ENCODE measurements at regions not wholly inside any gene's neighbourhood (a gene's known extent, or its start where the extent isn't known, plus 50 kb on each side); places are given as distances from the start of the nearest gene placed in this dataset.

GRCh38 chr7:130974169-130974568 lies 240.2 kb upstream of the KLF14 start:
- TF ChIP-seq CTCF (IDR thresholded peaks at IDR 0.05 in 2 of 3, conservative IDR thresholded peaks at IDR 0.05 in 1 of 3; ENCODE audit: borderline replicate concordance in 1 of 3, insufficient read depth in 1 of 3, low read depth in 2 of 3, low read length in 2 of 3): no peak
- TF ChIP-seq ZFX (IDR thresholded peaks at IDR 0.05): no peak
- TF ChIP-seq EZH2 (IDR thresholded peaks at IDR 0.05): no peak
- TF ChIP-seq SP1 (IDR thresholded peaks at IDR 0.05; ENCODE audit: low read depth): no peak
- no peak for TF ChIP-seq ZNF274 (IDR thresholded peaks at IDR 0.05; ENCODE audit: low read depth, low read length)
- TF ChIP-seq POLR2A (IDR thresholded peaks at IDR 0.05; ENCODE audit: borderline replicate concordance, extremely low read depth, insufficient read depth, insufficient read length): no peak
- no peak for TF ChIP-seq POLR2AphosphoS5 (IDR thresholded peaks at IDR 0.05; ENCODE audit: low read depth, low read length)
- no peak for TF ChIP-seq YY1 (IDR thresholded peaks at IDR 0.05; ENCODE audit: extremely low read depth, insufficient replicate concordance, low read depth, low read length)
